NCI-H1694 (cell line): ENCODE measurements at regions not wholly inside any gene's neighbourhood (a gene's known extent, or its start where the extent isn't known, plus 50 kb on each side); places are given as distances from the start of the nearest gene placed in this dataset.

Experiments
- DNase-seq: peaks from one replicate; lab custom pipeline; 2025; lab: John Stamatoyannopoulos, UW

DNA sequence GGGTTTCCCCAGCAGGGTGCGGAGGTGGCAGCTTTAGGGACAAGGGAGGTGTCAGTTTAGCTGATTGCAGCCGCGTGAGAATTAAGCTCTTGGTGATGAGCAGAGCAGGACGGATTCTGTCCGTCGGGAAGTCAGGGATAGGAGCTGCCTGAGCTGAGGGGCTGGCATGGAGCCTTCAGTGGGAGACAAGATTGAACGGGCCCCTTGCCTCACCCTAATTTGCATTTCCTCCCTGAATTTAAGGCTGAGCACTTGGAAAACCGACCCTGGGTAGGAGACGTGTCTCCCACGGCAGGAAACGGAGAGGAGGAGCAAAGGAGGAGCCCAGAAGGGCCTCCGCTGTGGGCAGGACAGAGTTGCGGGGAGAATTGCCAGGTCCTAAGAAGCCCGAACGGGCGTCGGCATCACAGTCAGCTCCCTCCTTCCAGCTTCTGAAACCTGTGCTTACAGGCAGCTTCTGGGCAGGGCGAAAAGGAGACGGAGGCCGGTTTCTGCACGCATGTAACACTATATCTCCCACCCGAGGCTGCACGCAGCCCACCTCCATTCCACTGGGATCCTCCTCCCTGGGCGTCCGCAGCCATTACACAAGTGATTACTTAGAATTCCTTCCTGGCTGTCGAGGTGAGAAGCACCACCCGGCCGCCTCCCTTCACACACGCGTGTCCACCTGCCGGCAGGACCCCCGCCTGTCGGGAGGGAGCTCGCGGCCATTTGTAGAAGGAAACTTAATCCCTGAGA is 345.8 kb downstream of the BRD1 start:
- no peak for DNase-seq

DNA sequence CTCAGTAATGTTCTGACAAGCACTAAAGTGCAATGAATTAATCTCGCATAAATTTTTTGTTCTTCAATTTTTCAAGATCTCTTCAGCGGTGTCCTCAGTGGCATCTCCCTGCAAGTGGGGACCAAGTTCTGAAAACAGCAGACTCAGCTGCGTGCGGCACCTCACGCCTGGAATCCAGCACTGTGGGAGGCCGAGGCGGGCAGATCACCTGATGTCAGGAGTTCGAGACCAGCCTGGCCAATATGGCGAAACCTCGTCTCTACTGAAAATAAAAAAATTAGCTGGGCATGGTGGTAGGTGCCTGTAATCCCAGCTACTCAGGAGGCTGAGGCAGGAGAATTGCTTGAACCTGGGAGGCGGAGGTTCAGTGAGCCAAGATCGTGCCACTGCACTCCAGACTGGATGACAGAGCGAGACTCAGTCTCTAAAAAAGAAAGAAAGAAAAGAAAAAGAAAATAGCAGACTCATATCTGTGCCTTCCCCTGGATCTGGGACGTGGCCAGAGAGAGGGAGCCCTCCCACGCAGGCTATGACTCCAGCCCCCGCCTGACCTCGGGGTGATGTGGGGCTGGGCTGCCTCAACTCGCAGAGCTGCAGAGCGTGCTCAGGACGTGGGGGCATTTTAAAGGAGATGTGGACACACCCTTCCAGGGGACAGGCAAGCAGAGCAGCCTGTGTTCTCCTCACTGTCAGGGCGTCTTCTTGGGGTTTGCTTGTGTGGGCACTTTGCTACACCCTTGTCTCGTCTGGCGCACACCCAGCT is 346.6 kb downstream of the BRD1 start:
- no peak for DNase-seq

DNA sequence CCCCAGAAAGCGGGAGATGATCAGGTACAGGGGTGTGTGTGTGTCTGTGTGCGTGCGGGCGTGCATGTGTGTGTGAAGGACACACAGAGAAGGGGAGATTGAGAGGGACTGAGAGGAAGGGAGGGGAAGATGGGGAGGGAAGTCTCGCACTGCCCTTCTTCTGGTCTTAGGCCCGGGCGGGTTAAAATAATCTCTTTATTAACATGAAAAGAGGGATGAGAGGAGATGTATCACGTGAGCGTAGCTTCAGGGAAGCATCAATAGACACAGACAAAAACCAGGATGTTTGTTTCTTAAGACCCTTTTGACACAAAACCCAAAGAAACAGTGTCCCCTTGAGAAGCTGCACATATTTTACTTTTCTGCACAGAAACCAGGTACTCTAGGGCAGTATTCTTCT is 347.3 kb downstream of the BRD1 start:
- no peak for DNase-seq

DNA sequence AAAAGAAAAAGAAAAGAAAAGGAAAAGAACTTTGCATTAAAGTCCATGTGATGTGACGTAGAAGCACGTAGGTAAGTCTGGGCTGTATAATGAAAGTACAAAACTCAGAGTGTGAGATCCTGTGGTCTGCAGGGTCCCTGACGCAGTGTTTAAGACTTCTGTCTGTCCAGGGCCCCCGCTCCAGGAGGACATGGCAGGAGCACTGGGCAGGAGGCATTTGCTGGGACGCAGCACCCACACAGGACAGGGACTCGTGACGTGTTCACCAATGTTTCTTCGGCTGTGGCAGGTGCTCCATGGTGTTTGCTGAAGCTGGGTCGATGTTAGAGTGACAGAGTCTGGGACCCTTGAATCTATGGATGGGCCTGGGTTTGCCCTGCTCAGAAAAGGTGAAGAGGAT is 348.1 kb downstream of the BRD1 start:
- no peak for DNase-seq

DNA sequence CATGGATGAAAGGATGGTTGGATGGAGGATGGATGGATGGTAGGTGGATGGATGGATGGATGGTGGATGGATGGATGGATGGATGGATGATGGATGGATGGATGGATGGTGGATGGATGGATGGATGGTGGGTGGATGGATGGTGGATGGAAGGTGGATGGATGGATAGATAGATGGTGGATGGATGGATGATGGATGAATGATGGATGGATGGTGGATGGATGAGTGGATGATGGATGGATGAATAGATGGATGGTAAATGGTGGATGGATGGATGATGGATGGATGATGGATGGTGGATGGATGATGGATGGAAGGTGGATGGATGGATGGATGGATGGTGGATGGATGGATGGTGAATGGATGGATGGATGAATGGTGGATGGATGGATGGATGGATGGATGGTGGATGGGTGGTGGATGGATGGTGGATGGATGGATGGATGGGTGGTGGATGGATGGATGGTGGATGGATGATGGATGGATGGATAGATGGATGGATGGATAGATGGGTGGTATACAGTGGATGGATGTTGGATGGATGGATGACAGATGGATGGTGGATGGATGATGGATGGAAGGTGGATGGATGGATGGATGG is 350.8 kb downstream of the BRD1 start:
- DNase-seq = no peak

DNA sequence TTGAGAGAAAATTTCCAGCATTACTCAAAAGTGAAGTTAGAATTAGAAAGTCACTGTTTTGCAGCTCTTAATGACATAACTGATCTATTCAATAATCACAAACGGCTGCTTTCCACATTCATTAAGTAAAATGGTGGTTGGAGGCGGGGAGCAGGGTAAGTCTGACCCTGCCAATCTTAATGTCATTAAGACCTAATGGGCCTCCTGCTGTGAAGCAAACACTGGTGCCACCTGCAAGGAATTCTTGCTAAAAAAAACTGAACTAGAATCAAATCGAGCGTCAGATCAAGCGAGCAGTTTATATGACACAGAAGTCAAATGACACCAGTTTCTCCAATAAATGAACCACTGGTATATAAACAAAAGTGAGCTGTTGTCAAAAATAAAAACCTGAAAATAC is 351.5 kb downstream of the BRD1 start:
- no peak for DNase-seq

DNA sequence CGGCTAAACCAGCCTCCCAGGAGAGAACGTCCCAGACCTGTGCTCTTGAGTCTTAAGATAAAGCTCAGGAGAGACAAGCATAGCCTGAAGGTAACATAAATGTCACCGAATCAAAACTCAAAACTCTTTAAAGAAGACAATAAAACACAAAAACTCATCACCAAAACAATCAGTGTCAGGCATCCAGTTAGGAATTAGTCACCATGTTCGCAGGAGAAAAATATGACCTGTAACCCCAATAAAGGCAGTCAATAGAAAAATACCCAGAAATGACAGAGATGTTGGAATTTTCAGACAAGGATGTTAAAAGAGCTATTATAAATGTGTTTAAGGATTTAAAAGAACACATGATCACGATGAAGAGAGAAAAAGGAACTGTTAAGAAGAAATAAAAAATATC is 352.4 kb downstream of the BRD1 start:
- no peak for DNase-seq

DNA sequence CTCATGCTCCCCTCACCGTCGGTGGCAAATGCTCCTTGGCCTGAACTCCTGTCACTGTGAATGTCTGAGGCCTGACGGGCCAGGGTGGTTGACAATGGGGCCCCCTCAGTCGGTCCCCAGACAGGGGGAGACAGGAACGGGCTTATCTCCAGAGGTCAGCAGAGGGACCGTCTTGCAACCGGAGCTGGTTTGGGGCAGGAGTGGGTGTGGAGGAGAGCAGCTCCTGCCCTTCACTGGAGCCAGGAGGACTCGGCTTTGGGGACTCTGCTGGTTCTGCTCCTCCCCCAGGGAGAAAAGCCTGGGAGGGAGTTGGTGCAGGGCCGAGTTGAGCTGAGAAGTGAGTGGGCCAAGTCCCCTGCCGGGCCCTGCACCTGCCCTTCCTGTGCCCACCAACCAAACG is 354.4 kb downstream of the BRD1 start:
- DNase-seq = no peak

DNA sequence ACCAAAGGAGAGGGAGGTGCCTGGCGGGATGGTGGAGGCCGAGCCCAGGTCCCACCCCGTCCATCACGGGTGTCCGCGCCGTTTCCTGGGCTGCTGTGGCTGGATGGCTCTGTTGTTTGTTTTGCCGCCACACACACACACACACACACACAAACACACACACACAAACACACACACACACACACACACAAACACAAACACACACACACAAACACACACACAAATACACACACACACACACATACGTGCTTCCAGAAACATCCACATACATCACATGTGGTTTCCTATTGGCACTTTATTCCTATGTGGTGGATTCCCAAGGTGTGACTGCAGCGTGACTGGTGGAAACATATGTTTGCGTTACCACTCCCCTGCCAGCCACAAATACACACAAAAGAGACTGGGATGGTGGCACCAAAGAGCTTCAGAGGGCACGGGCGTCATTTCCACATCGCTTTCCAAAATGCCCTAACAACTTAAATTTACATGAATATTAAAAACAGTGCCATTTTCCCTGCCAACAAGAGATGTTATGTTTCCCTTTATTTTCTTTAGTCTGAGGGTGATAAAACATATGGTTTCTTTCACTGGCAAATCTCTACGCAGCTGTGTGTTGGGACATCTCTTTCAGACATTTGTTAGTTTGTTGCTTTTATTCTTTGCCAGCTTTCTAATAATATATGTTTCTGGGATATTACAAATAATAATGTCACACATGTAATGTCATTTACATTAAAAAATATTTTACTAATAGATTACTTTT is 356.8 kb downstream of the BRD1 start:
- DNase-seq = no peak

DNA sequence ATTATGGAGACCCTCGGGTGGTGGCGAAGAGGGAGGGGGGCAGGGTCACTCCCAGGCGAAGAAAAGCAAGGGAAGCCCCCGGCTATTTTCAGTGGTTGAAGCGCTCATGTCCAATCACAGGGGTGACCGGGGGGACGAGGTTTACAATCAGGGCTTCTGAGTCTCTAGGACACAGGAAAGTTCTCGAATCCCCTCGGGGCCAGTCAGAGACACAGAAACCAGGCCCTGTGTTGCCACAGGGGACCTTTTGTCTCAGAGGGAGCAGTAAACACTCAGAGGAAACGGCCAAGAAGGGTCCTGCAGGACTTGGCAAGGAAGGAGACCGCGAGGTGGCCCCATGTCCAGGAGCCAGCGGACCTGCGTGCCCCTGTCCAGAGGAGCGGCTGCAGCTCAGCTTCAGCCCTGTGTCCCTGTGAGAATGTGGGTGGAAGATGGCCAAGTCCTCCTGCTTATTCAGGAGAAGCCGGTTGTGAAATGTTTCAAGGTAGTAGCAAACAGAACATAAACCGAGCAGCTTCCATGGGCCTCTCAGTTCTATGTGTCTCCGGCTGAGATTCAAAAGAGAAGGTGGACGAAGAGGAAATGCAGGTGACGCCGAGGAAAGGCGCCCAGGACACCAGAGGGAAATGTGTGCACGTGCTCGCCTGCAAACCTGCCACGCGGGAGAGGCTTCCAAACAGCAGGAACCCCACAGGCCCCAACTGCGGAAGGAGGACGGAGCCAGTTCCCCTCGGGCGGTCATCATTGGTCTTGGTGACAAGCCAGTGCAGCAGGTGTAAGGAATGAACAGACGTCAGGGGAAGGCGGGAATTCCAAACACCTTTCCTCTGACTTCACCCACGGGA is 357.6 kb downstream of the BRD1 start:
- no peak for DNase-seq

DNA sequence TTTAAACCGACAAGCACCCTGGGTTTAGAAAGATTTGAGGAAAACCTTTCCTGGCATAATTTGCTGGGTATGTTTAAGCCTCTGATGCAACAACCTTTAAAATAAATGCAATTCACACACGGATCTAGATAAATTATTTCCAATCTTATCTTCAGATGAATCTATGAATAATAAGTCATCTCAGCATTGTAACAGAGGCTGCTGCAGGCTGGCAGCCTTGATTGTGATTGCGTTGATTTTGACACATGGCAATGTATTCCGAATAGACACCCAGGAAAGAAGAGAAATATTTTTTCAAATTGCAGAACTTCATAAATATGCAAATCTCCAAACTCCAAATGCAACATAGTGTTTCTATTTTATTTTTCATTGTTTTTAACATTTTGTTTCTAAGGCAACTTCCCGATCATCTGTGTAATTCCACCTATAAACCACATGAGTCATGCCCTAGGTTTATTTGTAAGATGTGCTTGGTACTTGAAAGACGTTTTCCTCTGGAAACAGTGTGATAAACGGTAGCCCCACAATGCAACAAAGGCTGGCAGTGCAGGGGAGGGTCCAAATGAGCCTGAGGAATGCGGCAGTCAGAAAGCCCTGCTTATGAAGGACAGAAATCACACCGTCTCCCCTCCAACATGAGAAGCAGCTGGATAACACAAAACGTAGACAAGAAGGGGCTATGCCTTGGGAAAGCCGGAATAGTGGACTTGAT is 359.0 kb downstream of the BRD1 start:
- DNase-seq = no peak

DNA sequence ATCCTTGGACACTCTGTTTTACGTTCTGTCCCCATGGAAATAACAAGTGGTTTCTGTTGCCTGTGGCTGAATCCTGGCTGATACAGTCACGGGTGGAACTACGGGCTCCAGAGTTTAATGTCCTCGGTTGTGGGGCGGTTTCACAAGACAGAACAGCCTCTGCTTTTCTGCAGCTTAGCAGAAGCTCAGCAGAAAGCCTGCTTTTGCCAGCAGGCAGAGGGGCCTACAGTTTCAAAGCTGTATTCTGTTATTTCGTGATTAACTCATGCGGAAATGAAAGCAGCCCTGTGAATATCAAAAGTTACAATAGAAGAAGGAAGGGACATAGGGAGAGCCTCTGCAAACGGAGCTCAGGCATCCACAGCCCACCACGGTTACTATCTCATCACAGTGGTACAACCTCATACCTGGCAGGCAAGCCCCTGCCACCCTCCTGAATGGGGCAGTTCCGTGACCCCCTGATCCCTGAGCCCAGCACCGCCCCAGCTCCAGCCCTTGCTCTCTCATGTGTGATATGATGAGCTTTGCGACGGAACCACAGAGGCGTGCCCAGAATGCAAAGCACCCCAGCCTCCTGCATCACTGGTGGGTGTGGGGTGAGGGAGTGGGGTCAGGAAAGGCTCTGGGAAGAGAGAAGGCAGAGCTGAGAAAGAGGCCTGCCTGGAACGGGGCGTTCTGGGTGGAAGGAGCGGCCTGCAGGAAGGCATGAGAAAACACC is 360.6 kb downstream of the BRD1 start:
- no peak for DNase-seq

DNA sequence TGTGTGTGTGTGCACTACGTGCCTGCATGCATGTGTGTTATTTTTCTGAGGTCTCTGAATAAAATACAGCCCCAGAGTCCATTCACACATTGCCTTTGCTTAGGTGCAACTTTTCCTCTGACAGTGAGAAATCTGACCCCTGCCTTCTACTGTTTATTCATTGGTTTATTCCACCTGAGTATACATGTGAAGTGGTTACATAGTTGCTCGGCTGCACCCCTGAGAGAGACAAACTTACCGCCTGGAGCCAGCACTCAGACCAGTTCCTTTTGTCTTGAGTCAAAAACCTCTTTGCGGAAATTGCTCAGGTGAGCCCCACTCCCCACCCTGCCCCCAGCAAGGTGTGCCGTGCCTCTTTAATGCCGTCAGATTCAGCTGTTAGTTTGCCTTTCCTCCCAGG is 363.6 kb downstream of the BRD1 start:
- DNase-seq = no peak

DNA sequence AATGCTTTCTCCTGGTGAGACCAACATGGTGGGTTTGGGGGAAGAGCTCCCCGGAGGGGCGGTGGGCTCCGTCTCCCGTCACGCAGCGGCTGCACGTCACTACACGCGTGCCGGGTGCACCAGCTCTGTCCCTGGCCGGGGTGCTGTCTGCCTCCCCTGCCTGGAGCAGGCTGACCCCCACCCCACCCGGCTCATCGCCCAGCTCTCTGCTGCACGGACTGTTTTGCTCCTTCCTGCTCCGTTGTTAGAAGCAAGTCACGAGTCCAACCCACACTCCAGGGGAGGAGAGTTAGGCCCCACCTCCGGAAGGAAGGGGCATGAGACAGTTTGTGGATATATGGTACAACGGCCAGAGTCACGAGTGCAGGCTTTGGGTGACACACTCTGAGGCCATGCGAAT is 364.9 kb downstream of the BRD1 start:
- DNase-seq = no peak

DNA sequence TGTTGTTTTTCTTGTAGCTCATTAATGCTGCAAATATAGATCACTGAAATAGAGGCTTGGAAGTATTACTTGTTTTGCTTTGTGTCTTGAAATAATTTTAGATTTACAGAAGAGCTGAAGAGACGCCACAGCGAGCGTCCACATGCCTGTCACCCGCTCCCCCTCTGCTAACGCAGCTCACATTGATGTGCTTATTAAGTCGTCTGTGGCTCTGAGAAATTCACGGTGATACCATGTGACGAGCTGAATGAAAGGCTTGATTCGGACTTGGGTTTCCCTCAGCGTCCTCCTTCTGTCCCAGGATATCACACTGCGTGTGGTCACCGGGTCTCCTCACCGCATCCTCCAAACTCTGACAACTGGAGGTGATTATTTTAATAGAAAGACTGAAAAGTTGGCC is 365.4 kb downstream of the BRD1 start:
- no peak for DNase-seq

DNA sequence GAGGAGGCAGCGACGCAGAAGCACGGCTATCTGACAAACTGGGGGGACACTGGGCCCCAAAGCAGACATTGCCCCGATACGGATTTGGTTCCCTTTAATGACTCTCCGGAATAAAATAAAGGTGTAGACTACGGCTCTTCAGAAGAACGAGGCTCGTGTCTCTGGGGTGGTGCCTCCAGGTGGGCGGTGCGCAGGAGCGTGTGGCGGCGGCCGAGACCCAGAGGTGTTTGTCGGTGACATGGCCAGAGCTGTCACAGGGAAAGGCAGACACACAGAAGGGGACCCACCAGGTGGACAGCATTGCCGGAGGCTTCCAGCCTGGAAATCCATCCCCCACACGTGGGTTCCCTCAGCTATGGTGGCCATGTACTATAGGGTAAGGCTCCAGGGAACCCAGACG is 366.0 kb downstream of the BRD1 start:
- no peak for DNase-seq

DNA sequence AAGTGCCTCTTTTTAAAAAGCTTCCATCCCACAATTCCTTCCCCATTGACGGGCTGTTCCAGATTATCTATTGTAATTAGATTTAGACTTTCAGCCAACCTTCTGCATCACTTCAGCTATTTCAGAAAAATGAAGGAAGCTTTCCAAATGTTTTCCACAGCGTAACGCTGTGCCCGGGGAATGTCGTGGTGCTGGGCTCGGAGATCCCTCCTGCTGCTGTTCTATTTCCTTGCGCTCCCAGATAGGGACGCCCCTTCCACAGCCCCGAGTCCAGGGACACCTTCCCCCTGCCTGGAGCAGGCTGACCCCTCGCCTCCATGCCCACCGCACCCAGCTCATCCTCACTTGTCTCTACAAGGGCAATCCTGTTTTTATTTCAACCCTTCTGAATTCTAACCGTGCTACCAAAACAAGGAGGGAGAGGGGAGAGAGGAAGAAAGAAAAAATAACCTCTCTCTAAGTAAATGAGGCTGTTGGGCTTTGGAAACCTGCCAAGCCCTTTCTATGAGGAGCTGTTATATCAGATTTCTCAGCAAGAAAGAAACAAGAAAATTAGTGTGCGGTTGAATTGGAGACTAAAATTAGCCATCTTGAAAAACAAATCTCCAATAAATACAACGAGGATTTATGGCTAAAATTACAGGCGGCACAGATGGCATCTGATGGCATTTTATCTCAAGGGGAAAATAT is 366.9 kb downstream of the BRD1 start:
- no peak for DNase-seq

DNA sequence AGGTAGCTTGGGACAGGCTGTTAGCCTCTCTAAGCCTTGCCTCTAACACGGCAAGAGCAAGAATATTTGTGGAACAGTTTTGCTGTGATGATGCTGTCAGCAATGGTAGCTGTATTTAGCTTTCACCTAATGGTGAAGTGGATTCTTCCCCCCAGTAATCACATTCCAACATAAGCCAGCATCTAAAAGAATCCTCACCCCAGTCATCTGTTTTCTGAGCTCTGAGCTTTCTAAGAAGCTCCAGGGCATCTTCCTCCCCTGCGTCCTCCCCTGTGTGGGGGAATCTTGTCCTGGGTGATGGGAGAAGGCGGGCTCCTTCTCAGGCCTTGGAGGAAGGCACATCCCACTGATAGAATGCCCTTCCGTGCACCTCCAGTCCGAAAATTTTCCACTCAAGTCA is 367.6 kb downstream of the BRD1 start:
- DNase-seq = no peak

DNA sequence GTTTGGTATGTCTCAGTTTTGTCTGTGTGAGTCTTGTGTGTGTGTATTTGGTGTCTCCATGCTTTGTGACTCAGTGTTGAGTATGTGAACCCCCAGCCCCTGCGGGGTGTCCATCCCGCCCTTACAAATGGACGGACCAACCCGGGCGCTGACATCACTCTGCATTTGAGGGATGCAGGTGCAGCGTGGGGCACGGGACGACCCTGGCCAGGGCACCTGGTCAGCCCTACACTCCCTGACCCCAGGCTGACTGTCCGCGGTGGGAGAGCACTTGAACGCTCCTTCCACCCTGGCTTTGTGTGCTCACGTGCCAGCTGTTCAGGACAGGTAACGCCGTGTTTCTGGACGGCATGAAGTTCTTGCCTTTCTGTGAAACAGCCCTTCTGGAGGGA is 369.0 kb downstream of the BRD1 start:
- DNase-seq = no peak
